Activated naive CD8-positive, alpha-beta T cell treated with anti-CD3 and anti-CD28 coated beads, Interleukin-2, amount 10 ng/mL, durations not matched to agents 7 days and 5 days (primary cell): ENCODE measurements at regions not wholly inside any gene's neighbourhood (a gene's known extent, or its start where the extent isn't known, plus 50 kb on each side); places are given as distances from the start of the nearest gene placed in this dataset.
A peak's percentile ranks its signal among the peaks of the same experiment; 100 is the strongest.

Experiments used
- ATAC-seq: fragments of 150-1000 bp; cut with Tn5 transposase; one replicate; pipeline ENCODE4 v1.10.0; 2021; ENCODE audit warnings: low read depth, moderate library complexity
- POLR2A ChIA-PET: fragments of 350-600 bp; sonication (Branson Sonifier 250); formaldehyde crosslinking; loops from one replicate; lab custom pipeline; 2021; ENCODE audit warnings: antibody characterized with exemption; lab: Charles Lee
- DNase-seq: peaks from one replicate; pipeline ENCODE4 v3.0.0; 2021
- H3K27ac Mint-ChIP-seq: one replicate; pipeline ENCODE4 v1.8.0; 2022; ENCODE audit warnings: mild to moderate bottlenecking, mixed read lengths
- H3K27me3 Mint-ChIP-seq: one replicate; pipeline ENCODE4 v1.8.0; 2022; ENCODE audit warnings: mild to moderate bottlenecking, moderate library complexity, mixed read lengths
- H3K36me3 Mint-ChIP-seq: one replicate; pipeline ENCODE4 v1.8.0; 2021; ENCODE audit warnings: mild to moderate bottlenecking, mixed read lengths
- H3K4me1 Mint-ChIP-seq: one replicate; pipeline ENCODE4 v1.8.0; 2021; ENCODE audit warnings: mixed read lengths
- H3K4me3 Mint-ChIP-seq: one replicate; pipeline ENCODE4 v1.8.0; 2022; ENCODE audit warnings: mild to moderate bottlenecking, moderate library complexity, mixed read lengths
- H3K9me3 Mint-ChIP-seq: one replicate; pipeline ENCODE4 v1.8.0; 2021; ENCODE audit warnings: mixed read lengths

DNA sequence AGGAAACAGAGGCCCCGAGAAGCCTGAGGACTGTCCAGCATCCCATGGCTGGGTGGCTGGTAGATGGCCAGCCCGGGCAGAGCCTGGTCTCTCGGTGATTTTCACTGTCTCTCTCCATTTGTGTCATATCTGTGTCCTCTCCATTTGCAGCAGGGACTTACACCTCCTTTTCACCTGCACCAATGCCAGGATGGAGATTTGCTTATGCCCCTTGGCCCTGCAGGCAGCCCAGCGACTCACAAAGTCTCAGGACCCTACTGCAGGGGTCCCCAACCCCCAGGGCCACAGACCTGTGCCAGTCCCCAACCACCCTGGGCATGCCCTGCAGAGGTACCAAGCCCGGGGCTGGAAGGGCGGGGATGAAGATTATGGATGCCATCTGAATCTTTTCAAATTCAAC is 201.6 kb downstream of the RHOU start:
- no peak for DNase-seq
- H3K27ac Mint-ChIP-seq: peak overlapping the region; percentile 91
- no peaks in the 10 kb centered on the region for H3K9me3 Mint-ChIP-seq
- no peaks in the 10 kb centered on the region for H3K36me3 Mint-ChIP-seq
- no peaks in the 10 kb centered on the region for H3K27me3 Mint-ChIP-seq
- H3K4me1 Mint-ChIP-seq: peaks cover 49% of the 10 kb centered on the region
- POLR2A ChIA-PET: interaction anchor here (0.6 to 0.7 kb wide), 3 partner anchors 69 to 95 kb away, joined by 3 to 6 read pairs (median 3); no protein-coding TSS in a partner anchor
- H3K4me3 Mint-ChIP-seq: no peak overlapping the region
- ATAC-seq: no peak

GRCh38 chr1:228937351-228937750 is 202.1 kb downstream of the RHOU start:
- ATAC-seq (no peak), DNase-seq (no peak)
- POLR2A ChIA-PET: interaction anchor here (0.6 to 1.6 kb wide), 3 partner anchors 79 to 143 kb away, joined by 3 to 5 read pairs (median 3); no protein-coding TSS in a partner anchor
- H3K9me3 Mint-ChIP-seq: no peaks in the 10 kb centered on the region
- no peaks in the 10 kb centered on the region for H3K36me3 Mint-ChIP-seq
- no peak overlapping the region for H3K4me3 Mint-ChIP-seq
- H3K4me1 Mint-ChIP-seq: peaks cover 48% of the 10 kb centered on the region
- H3K27me3 Mint-ChIP-seq: no peaks in the 10 kb centered on the region
- H3K27ac Mint-ChIP-seq: peak overlapping the region; percentile 91

- POLR2A ChIA-PET: interaction anchor here (1.4 to 1.6 kb wide), 3 partner anchors 10 to 192 kb away, joined by 4 to 6 read pairs (median 5); no protein-coding TSS in a partner anchor
- Mint-ChIP-seq H3K4me3 (peak overlapping the region; percentile 57), H3K27me3 (no peaks in the 10 kb centered on the region), H3K27ac (peak overlapping the region; percentile 91), H3K9me3 (no peaks in the 10 kb centered on the region), H3K36me3 (no peaks in the 10 kb centered on the region), H3K4me1 (peaks cover 48% of the 10 kb centered on the region)
- DNase-seq: no peak
- peak; percentile 35 for ATAC-seq
These were observed 202.7 kb downstream of the RHOU start for GRCh38 chr1:228937851-228938536.

DNA sequence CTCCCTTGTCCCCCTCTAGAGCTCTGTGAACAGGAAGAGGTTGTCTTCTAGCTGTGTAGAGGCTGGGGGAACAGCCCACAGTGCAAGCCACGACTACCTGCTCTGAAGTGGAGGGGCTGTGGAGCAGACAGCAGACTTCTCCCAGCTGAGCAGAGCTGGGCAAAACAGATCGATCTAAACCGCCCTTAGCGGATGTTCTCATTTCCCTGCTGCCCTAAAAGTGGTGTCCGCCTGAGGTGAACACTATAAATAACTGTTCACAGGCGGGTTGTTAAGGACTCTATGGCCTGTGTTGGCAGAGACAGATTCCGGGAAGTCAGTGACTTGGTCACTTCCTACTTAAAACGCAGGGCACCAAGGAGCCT is 203.2 kb downstream of the RHOU start:
- Mint-ChIP-seq H3K36me3 (no peaks in the 10 kb centered on the region), H3K27ac (peak overlapping the region; percentile 91), H3K9me3 (no peaks in the 10 kb centered on the region), H3K27me3 (no peaks in the 10 kb centered on the region), H3K4me3 (peak overlapping the region; percentile 57), H3K4me1 (peaks cover 48% of the 10 kb centered on the region)
- POLR2A ChIA-PET: interaction anchor here (1.4 to 1.6 kb wide), 3 partner anchors 10 to 191 kb away, joined by 4 to 6 read pairs (median 5); no protein-coding TSS in a partner anchor
- peak; percentile 100 for ATAC-seq
- peak; percentile 68 for DNase-seq

- no peaks in the 10 kb centered on the region for H3K9me3 Mint-ChIP-seq
- no peaks in the 10 kb centered on the region for H3K36me3 Mint-ChIP-seq
- ATAC-seq (no peak), DNase-seq (no peak)
- H3K4me1 Mint-ChIP-seq: peaks cover 51% of the 10 kb centered on the region
- H3K4me3 Mint-ChIP-seq: peak overlapping the region; percentile 57
- H3K27ac Mint-ChIP-seq: peak overlapping the region; percentile 91
- POLR2A ChIA-PET: interaction anchor here (1.4 to 1.6 kb wide), 3 partner anchors 11 to 191 kb away, joined by 4 to 6 read pairs (median 5); no protein-coding TSS in a partner anchor
- no peaks in the 10 kb centered on the region for H3K27me3 Mint-ChIP-seq
These were observed 203.9 kb downstream of the RHOU start for GRCh38 chr1:228939001-228939691.

DNA sequence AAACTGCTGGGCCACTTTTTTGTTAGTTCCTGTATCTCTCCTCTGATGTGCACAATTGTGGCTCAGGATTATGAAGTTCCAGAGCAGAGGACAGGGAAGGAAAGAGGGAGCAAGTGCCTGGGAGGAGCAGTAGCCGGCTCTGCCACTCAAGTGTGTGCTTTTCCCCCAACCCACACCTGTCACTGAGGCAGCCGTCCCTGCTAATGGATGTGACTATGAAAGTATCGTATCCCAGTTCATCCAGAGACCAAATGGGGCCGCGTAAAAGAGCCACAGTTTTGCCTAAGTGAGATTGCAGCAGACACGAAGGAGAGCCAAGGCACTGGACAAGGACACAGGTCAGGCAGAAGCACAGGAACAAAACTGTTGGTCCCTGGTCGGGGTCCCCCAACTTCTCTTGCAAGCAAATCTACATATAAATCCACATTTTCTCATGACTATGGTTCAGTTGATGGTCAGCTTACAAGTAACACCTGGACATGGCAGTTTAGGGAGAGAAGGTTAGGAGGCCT is 204.7 kb downstream of the RHOU start:
- POLR2A ChIA-PET: interaction anchor here (1.5 kb wide), 1 partner anchor 190 kb away, joined by 4 read pairs; no protein-coding TSS in a partner anchor
- ATAC-seq (no peak), DNase-seq (no peak)
- Mint-ChIP-seq H3K9me3 (no peaks in the 10 kb centered on the region), H3K36me3 (no peaks in the 10 kb centered on the region), H3K4me3 (no peak overlapping the region), H3K27ac (peak overlapping the region; percentile 65), H3K27me3 (no peaks in the 10 kb centered on the region), H3K4me1 (peaks cover 47% of the 10 kb centered on the region)

DNA sequence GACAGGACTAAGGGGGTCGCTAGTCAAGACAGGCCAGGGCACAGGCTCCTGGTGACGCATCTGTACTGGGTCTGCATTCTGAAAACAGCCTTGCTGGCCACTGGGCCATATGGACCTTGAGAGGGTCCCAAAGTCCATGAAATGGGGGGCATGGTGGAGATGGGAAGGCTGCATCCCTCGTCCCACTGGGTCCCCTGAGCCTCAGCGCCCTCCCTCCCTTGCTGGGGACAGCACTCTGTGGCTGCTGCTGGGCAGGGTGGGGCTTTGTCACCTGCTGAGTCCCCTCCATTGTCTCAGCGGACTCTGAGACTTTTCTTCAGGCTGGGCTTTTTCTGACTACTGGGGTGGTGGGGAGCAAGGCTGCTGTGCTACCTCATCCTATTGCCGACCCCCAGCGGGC is 205.2 kb downstream of the RHOU start:
- H3K4me3 Mint-ChIP-seq: no peak overlapping the region
- no peak overlapping the region for H3K27ac Mint-ChIP-seq
- DNase-seq (no peak), ATAC-seq (no peak)
- H3K36me3 Mint-ChIP-seq: no peaks in the 10 kb centered on the region
- POLR2A ChIA-PET: no interaction called here
- H3K9me3 Mint-ChIP-seq: no peaks in the 10 kb centered on the region
- H3K27me3 Mint-ChIP-seq: no peaks in the 10 kb centered on the region
- H3K4me1 Mint-ChIP-seq: peaks cover 49% of the 10 kb centered on the region

GRCh38 chr1:228940926-228941325 is 205.6 kb downstream of the RHOU start:
- no peak overlapping the region for H3K27ac Mint-ChIP-seq
- H3K4me1 Mint-ChIP-seq: peaks cover 45% of the 10 kb centered on the region
- no peak overlapping the region for H3K4me3 Mint-ChIP-seq
- ATAC-seq (no peak), DNase-seq (no peak)
- H3K9me3 Mint-ChIP-seq: no peaks in the 10 kb centered on the region
- no peaks in the 10 kb centered on the region for H3K36me3 Mint-ChIP-seq
- POLR2A ChIA-PET: no interaction called here
- no peaks in the 10 kb centered on the region for H3K27me3 Mint-ChIP-seq

DNA sequence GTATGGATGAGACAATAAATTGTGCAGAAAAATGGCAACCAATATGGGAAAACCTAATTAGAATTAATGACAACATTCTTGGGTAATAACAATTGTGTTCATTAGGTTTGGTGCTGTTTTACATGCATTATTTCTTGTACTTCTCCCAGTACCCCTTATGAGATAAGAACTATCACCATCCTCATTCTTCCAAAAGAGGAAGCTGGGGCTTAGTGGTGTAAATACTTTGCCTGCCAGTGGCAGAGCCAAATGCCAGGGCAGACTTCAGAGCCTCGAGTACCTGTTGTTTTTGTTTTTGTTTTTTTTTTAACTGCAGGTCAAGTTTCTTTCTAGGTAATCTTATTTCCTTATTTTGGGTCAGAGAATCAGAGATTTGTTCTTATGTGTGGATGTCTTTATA is 206.4 kb downstream of the RHOU start:
- ATAC-seq (no peak), DNase-seq (no peak)
- Mint-ChIP-seq H3K4me3 (no peak overlapping the region), H3K4me1 (peaks cover 39% of the 10 kb centered on the region), H3K27ac (no peak overlapping the region), H3K36me3 (no peaks in the 10 kb centered on the region), H3K27me3 (no peaks in the 10 kb centered on the region), H3K9me3 (no peaks in the 10 kb centered on the region)
- POLR2A ChIA-PET: no interaction called here

- no peak for DNase-seq
- ATAC-seq: no peak
- H3K4me1 Mint-ChIP-seq: peaks cover 23% of the 10 kb centered on the region
- H3K27ac Mint-ChIP-seq: no peak overlapping the region
- H3K27me3 Mint-ChIP-seq: no peaks in the 10 kb centered on the region
- no peaks in the 10 kb centered on the region for H3K36me3 Mint-ChIP-seq
- POLR2A ChIA-PET: no interaction called here
- no peaks in the 10 kb centered on the region for H3K9me3 Mint-ChIP-seq
- H3K4me3 Mint-ChIP-seq: no peak overlapping the region
These were observed 208.2 kb downstream of the RHOU start for GRCh38 chr1:228943436-228943835.

DNA sequence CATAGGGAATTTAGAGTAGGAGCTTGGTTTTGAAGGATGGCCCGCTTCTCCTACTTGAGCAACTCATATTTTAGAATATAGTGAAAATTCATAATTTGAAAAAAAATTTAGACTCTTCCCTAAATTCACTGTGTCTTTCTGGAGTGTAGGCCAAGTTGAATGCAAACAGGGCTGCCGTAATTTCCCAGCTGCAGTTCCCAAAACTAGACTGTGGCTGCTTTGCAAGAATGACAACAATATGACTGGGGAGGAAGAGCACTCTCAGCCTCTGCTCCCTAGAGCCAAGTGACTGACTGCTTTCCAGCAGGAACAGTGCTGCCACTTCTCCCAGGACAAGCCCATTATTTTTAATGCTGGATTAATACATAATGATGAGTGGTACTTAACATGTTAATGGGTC is 209.0 kb downstream of the RHOU start:
- Mint-ChIP-seq H3K36me3 (no peaks in the 10 kb centered on the region), H3K4me3 (no peak overlapping the region), H3K27ac (no peak overlapping the region), H3K4me1 (peaks cover 14% of the 10 kb centered on the region), H3K27me3 (no peaks in the 10 kb centered on the region), H3K9me3 (no peaks in the 10 kb centered on the region)
- POLR2A ChIA-PET: no interaction called here
- no peak for ATAC-seq
- DNase-seq: no peak

DNA sequence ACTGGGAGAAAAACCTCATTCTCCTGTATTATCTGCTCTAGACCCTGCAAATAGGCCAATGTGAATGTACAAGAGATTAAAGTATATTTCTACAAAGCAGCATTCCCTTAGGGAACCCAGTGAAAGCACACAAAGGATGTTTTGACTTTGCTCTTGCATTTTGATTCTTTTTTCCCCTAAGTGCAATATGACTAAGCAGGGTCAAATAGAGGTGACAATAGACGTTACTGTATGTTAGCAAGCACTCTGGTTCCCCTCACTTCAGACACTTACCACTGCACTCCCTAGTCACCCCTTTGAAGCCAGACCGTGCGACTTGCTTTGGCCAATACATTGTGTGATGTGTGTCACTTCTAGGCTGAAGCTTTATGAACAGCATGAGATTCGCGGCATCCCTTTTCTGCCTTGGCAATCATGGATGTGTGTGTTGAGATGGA is 209.7 kb downstream of the RHOU start:
- Mint-ChIP-seq H3K4me3 (no peak overlapping the region), H3K27me3 (no peaks in the 10 kb centered on the region), H3K27ac (no peak overlapping the region), H3K4me1 (peaks cover 8% of the 10 kb centered on the region), H3K36me3 (no peaks in the 10 kb centered on the region), H3K9me3 (no peaks in the 10 kb centered on the region)
- no peak for ATAC-seq
- POLR2A ChIA-PET: no interaction called here
- DNase-seq: no peak

GRCh38 chr1:228945885-228946284 is 210.6 kb downstream of the RHOU start:
- Mint-ChIP-seq H3K27me3 (no peaks in the 10 kb centered on the region), H3K27ac (no peak overlapping the region), H3K36me3 (no peaks in the 10 kb centered on the region), H3K9me3 (no peaks in the 10 kb centered on the region), H3K4me1 (peaks cover 8% of the 10 kb centered on the region), H3K4me3 (no peak overlapping the region)
- ATAC-seq: no peak
- POLR2A ChIA-PET: no interaction called here
- DNase-seq: no peak
